ENCODE measurements at regions not wholly inside any gene's neighbourhood (a gene's known extent, or its start where the extent isn't known, plus 50 kb on each side); places are given as distances from the start of the nearest gene placed in this dataset.

- TF ChIP-seq JUND (IDR thresholded peaks at IDR 0.05; ENCODE audit: low read depth) = no peak
- DNase-seq (ENCODE audit: low read depth in 1 of 2, low spot score in 1 of 2) = no peak
- in situ Hi-C loops (cut with HindIII; ENCODE audit: low pct_unique_long_range_greater_than_20kb, low sequenced_read_pairs) = no loop called here
Measured at GRCh38 chr6:141726248-141726647, 406.5 kb upstream of the GJE1 start.

GRCh38 chr6:141724731-141725130 is 408.0 kb upstream of the GJE1 start:
- in situ Hi-C loops (cut with HindIII; ENCODE audit: low pct_unique_long_range_greater_than_20kb, low sequenced_read_pairs) = no loop called here
- DNase-seq (ENCODE audit: low read depth in 1 of 2, low spot score in 1 of 2) = no peak

GRCh38 chr6:141719476-141719875 is 413.2 kb upstream of the GJE1 start:
- in situ Hi-C loops (cut with HindIII; ENCODE audit: low pct_unique_long_range_greater_than_20kb, low sequenced_read_pairs) = no loop called here
- no peak for DNase-seq (ENCODE audit: low read depth in 1 of 2, low spot score in 1 of 2)
- TF ChIP-seq JUND (IDR thresholded peaks at IDR 0.05; ENCODE audit: low read depth) = no peak

More at GRCh38 chr6:141724731-141725130, 408.0 kb upstream of the GJE1 start:
- no peak for TF ChIP-seq JUND (IDR thresholded peaks at IDR 0.05; ENCODE audit: low read depth)

GRCh38 chr6:141705431-141705830 is 427.3 kb upstream of the GJE1 start:
- DNase-seq (ENCODE audit: low read depth in 1 of 2, low spot score in 1 of 2) = no peak
- in situ Hi-C loops (cut with HindIII; ENCODE audit: low pct_unique_long_range_greater_than_20kb, low sequenced_read_pairs) = no loop called here
- no peak for TF ChIP-seq JUND (IDR thresholded peaks at IDR 0.05; ENCODE audit: low read depth)

GRCh38 chr6:141704151-141704550 is 428.6 kb upstream of the GJE1 start:
- no peak for TF ChIP-seq JUND (IDR thresholded peaks at IDR 0.05; ENCODE audit: low read depth)
- in situ Hi-C loops (cut with HindIII; ENCODE audit: low pct_unique_long_range_greater_than_20kb, low sequenced_read_pairs) = no loop called here
- DNase-seq (ENCODE audit: low read depth in 1 of 2, low spot score in 1 of 2) = no peak

- TF ChIP-seq JUND (IDR thresholded peaks at IDR 0.05; ENCODE audit: low read depth) = no peak
- DNase-seq (ENCODE audit: low read depth in 1 of 2, low spot score in 1 of 2) = no peak
- in situ Hi-C loops (cut with HindIII; ENCODE audit: low pct_unique_long_range_greater_than_20kb, low sequenced_read_pairs) = no loop called here
Measured at GRCh38 chr6:141701732-141702131, 431.0 kb upstream of the GJE1 start.

GRCh38 chr6:141700819-141701218 is 431.9 kb upstream of the GJE1 start:
- in situ Hi-C loops (cut with HindIII; ENCODE audit: low pct_unique_long_range_greater_than_20kb, low sequenced_read_pairs) = no loop called here
- DNase-seq (ENCODE audit: low read depth in 1 of 2, low spot score in 1 of 2) = no peak
- no peak for TF ChIP-seq JUND (IDR thresholded peaks at IDR 0.05; ENCODE audit: low read depth)

GRCh38 chr6:141688916-141689315 is 443.8 kb upstream of the GJE1 start:
- TF ChIP-seq JUND (IDR thresholded peaks at IDR 0.05; ENCODE audit: low read depth) = no peak
- in situ Hi-C loops (cut with HindIII; ENCODE audit: low pct_unique_long_range_greater_than_20kb, low sequenced_read_pairs) = no loop called here
- no peak for DNase-seq (ENCODE audit: low read depth in 1 of 2, low spot score in 1 of 2)

- no peak for DNase-seq (ENCODE audit: low read depth in 1 of 2, low spot score in 1 of 2)
- in situ Hi-C loops (cut with HindIII; ENCODE audit: low pct_unique_long_range_greater_than_20kb, low sequenced_read_pairs) = no loop called here
- TF ChIP-seq JUND (IDR thresholded peaks at IDR 0.05; ENCODE audit: low read depth) = no peak
Measured at GRCh38 chr6:141685416-141685815, 447.3 kb upstream of the GJE1 start.

- TF ChIP-seq JUND (IDR thresholded peaks at IDR 0.05; ENCODE audit: low read depth) = no peak
- in situ Hi-C loops (cut with HindIII; ENCODE audit: low pct_unique_long_range_greater_than_20kb, low sequenced_read_pairs) = no loop called here
- no peak for DNase-seq (ENCODE audit: low read depth in 1 of 2, low spot score in 1 of 2)
Measured at GRCh38 chr6:141682391-141682790, 450.3 kb upstream of the GJE1 start.

- in situ Hi-C loops (cut with HindIII; ENCODE audit: low pct_unique_long_range_greater_than_20kb, low sequenced_read_pairs) = no loop called here
- no peak for TF ChIP-seq JUND (IDR thresholded peaks at IDR 0.05; ENCODE audit: low read depth)
- DNase-seq (ENCODE audit: low read depth in 1 of 2, low spot score in 1 of 2) = peak in 1 of 2 experiments; percentile 60
Measured at GRCh38 chr6:141677598-141678211, 455.0 kb upstream of the GJE1 start.

- in situ Hi-C loops (cut with HindIII; ENCODE audit: low pct_unique_long_range_greater_than_20kb, low sequenced_read_pairs) = no loop called here
- DNase-seq (ENCODE audit: low read depth in 1 of 2, low spot score in 1 of 2) = no peak
- no peak for TF ChIP-seq JUND (IDR thresholded peaks at IDR 0.05; ENCODE audit: low read depth)
Measured at GRCh38 chr6:141675957-141676356, 456.8 kb upstream of the GJE1 start.

- in situ Hi-C loops (cut with HindIII; ENCODE audit: low pct_unique_long_range_greater_than_20kb, low sequenced_read_pairs) = no loop called here
- DNase-seq (ENCODE audit: low read depth in 1 of 2, low spot score in 1 of 2) = no peak
- TF ChIP-seq JUND (IDR thresholded peaks at IDR 0.05; ENCODE audit: low read depth) = no peak
Measured at GRCh38 chr6:141669141-141669540, 463.6 kb upstream of the GJE1 start.

Measured in T47D (cell line).